ENCODE measurements at regions not wholly inside any gene's neighbourhood (a gene's known extent, or its start where the extent isn't known, plus 50 kb on each side); places are given as distances from the start of the nearest gene placed in this dataset.

GRCh38 chr5:27252911-27253310 lies 214.5 kb upstream of the CDH9 start:
- Histone ChIP-seq H4K8ac (ENCODE audit: low read depth, low read length) (no peak overlapping the region), H3K9me3 (ENCODE audit: insufficient read depth, low read depth, low read length) (no peaks in the 10 kb centered on the region), H3K4me1 (ENCODE audit: control insufficient read depth in 1 of 2, insufficient read depth in 2 of 2, low read length in 2 of 2) (no peaks in the 10 kb centered on the region), H2BK12ac (ENCODE audit: low read length) (no peak overlapping the region), H4K12ac (ENCODE audit: low read depth, low read length) (no peak overlapping the region), H3K23ac (ENCODE audit: low read length) (no peak overlapping the region), H3K27ac (ENCODE audit: low read depth, low read length) (no peak overlapping the region), H3K4ac (ENCODE audit: low read depth, low read length) (no peak overlapping the region), H4K91ac (ENCODE audit: low read depth, low read length) (no peak overlapping the region), H2BK5ac (ENCODE audit: low read depth, low read length, poor library complexity) (no peak overlapping the region), H2AK5ac (ENCODE audit: low read length) (no peak overlapping the region), H3K4me2 (ENCODE audit: low read length) (no peak overlapping the region), H2AFZ (ENCODE audit: insufficient read depth, low read length, poor library complexity) (no peak overlapping the region), H3K18ac (ENCODE audit: low read length) (no peak overlapping the region), H3K14ac (ENCODE audit: low read length) (no peak overlapping the region), H3K4me3 (ENCODE audit: low read depth, low read length) (no peak overlapping the region), H3K36me3 (ENCODE audit: control insufficient read depth in 1 of 2, insufficient read depth in 2 of 2, low read length in 2 of 2) (no peaks in the 10 kb centered on the region), H3K79me1 (ENCODE audit: low read length) (no peaks in the 10 kb centered on the region), H3K9ac (ENCODE audit: low read length) (no peak overlapping the region), H2BK120ac (ENCODE audit: insufficient read depth, low read length, poor library complexity) (no peak overlapping the region), H3K79me2 (ENCODE audit: control insufficient read depth, insufficient read depth, low read length, poor library complexity) (no peaks in the 10 kb centered on the region), H3K27me3 (ENCODE audit: insufficient read depth, low read length) (no peaks in the 10 kb centered on the region)
- no peak for DNase-seq
- no CpG with 5 or more reads among the region's 2 CpGs for WGBS (ENCODE audit: extremely low coverage, insufficient coverage, insufficient read length)

- no peak overlapping the region for H4K8ac ChIP-seq (ENCODE audit: low read depth, low read length)
- no peak overlapping the region for H2BK5ac ChIP-seq (ENCODE audit: low read depth, low read length, poor library complexity)
- no peaks in the 10 kb centered on the region for H3K27me3 ChIP-seq (ENCODE audit: insufficient read depth, low read length)
- no peaks in the 10 kb centered on the region for H3K4me1 ChIP-seq (ENCODE audit: control insufficient read depth in 1 of 2, insufficient read depth in 2 of 2, low read length in 2 of 2)
- H2AFZ ChIP-seq (ENCODE audit: insufficient read depth, low read length, poor library complexity): no peak overlapping the region
- H3K14ac ChIP-seq (ENCODE audit: low read length): no peak overlapping the region
- no peak overlapping the region for H3K23ac ChIP-seq (ENCODE audit: low read length)
- H2BK12ac ChIP-seq (ENCODE audit: low read length): no peak overlapping the region
- no peak overlapping the region for H4K91ac ChIP-seq (ENCODE audit: low read depth, low read length)
- peak overlapping the region; percentile 26 for H3K27ac ChIP-seq (ENCODE audit: low read depth, low read length)
- no peak overlapping the region for H4K12ac ChIP-seq (ENCODE audit: low read depth, low read length)
- H3K9ac ChIP-seq (ENCODE audit: low read length): no peak overlapping the region
- H3K79me2 ChIP-seq (ENCODE audit: control insufficient read depth, insufficient read depth, low read length, poor library complexity): no peaks in the 10 kb centered on the region
- no peak overlapping the region for H3K4me2 ChIP-seq (ENCODE audit: low read length)
- no peak overlapping the region for H2BK120ac ChIP-seq (ENCODE audit: insufficient read depth, low read length, poor library complexity)
- H3K36me3 ChIP-seq (ENCODE audit: control insufficient read depth in 1 of 2, insufficient read depth in 2 of 2, low read length in 2 of 2): no peaks in the 10 kb centered on the region
- no CpG with 5 or more reads among the region's 2 CpGs for WGBS (ENCODE audit: extremely low coverage, insufficient coverage, insufficient read length)
- H3K79me1 ChIP-seq (ENCODE audit: low read length): no peaks in the 10 kb centered on the region
- no peak overlapping the region for H3K4me3 ChIP-seq (ENCODE audit: low read depth, low read length)
- DNase-seq: no peak
- H3K9me3 ChIP-seq (ENCODE audit: insufficient read depth, low read depth, low read length): no peaks in the 10 kb centered on the region
- no peak overlapping the region for H3K18ac ChIP-seq (ENCODE audit: low read length)
- no peak overlapping the region for H3K4ac ChIP-seq (ENCODE audit: low read depth, low read length)
- H2AK5ac ChIP-seq (ENCODE audit: low read length): no peak overlapping the region
Observed at GRCh38 chr5:27242258-27242626, 203.9 kb upstream of the CDH9 start.

GRCh38 chr5:27241564-27242257 lies 203.3 kb upstream of the CDH9 start:
- Histone ChIP-seq H3K9ac (ENCODE audit: low read length) (no peak overlapping the region), H3K27me3 (ENCODE audit: insufficient read depth, low read length) (no peaks in the 10 kb centered on the region), H3K23ac (ENCODE audit: low read length) (no peak overlapping the region), H2BK12ac (ENCODE audit: low read length) (no peak overlapping the region), H3K79me1 (ENCODE audit: low read length) (no peaks in the 10 kb centered on the region), H4K91ac (ENCODE audit: low read depth, low read length) (no peak overlapping the region), H2BK5ac (ENCODE audit: low read depth, low read length, poor library complexity) (no peak overlapping the region), H2BK120ac (ENCODE audit: insufficient read depth, low read length, poor library complexity) (no peak overlapping the region), H3K36me3 (ENCODE audit: control insufficient read depth in 1 of 2, insufficient read depth in 2 of 2, low read length in 2 of 2) (no peaks in the 10 kb centered on the region), H3K27ac (ENCODE audit: low read depth, low read length) (peak overlapping the region; percentile 26), H3K4ac (ENCODE audit: low read depth, low read length) (no peak overlapping the region), H3K14ac (ENCODE audit: low read length) (no peak overlapping the region), H4K12ac (ENCODE audit: low read depth, low read length) (no peak overlapping the region), H3K4me3 (ENCODE audit: low read depth, low read length) (no peak overlapping the region), H3K4me2 (ENCODE audit: low read length) (no peak overlapping the region), H2AK5ac (ENCODE audit: low read length) (no peak overlapping the region), H4K8ac (ENCODE audit: low read depth, low read length) (no peak overlapping the region), H2AFZ (ENCODE audit: insufficient read depth, low read length, poor library complexity) (no peak overlapping the region), H3K4me1 (ENCODE audit: control insufficient read depth in 1 of 2, insufficient read depth in 2 of 2, low read length in 2 of 2) (no peaks in the 10 kb centered on the region), H3K79me2 (ENCODE audit: control insufficient read depth, insufficient read depth, low read length, poor library complexity) (no peaks in the 10 kb centered on the region), H3K18ac (ENCODE audit: low read length) (no peak overlapping the region), H3K9me3 (ENCODE audit: insufficient read depth, low read depth, low read length) (no peaks in the 10 kb centered on the region)
- peak; percentile 41 to 91 for DNase-seq
- WGBS (ENCODE audit: extremely low coverage, insufficient coverage, insufficient read length): no CpG with 5 or more reads among the region's 5 CpGs

GRCh38 chr5:27240791-27241190 lies 202.4 kb upstream of the CDH9 start:
- no peak overlapping the region for H2AK5ac ChIP-seq (ENCODE audit: low read length)
- H3K4me2 ChIP-seq (ENCODE audit: low read length): no peak overlapping the region
- no peak for DNase-seq
- no peaks in the 10 kb centered on the region for H3K79me1 ChIP-seq (ENCODE audit: low read length)
- H3K36me3 ChIP-seq (ENCODE audit: control insufficient read depth in 1 of 2, insufficient read depth in 2 of 2, low read length in 2 of 2): no peaks in the 10 kb centered on the region
- no peaks in the 10 kb centered on the region for H3K4me1 ChIP-seq (ENCODE audit: control insufficient read depth in 1 of 2, insufficient read depth in 2 of 2, low read length in 2 of 2)
- H3K23ac ChIP-seq (ENCODE audit: low read length): no peak overlapping the region
- no peak overlapping the region for H4K8ac ChIP-seq (ENCODE audit: low read depth, low read length)
- no peak overlapping the region for H3K27ac ChIP-seq (ENCODE audit: low read depth, low read length)
- WGBS (ENCODE audit: extremely low coverage, insufficient coverage, insufficient read length): no CpG with 5 or more reads among the region's 2 CpGs
- H3K79me2 ChIP-seq (ENCODE audit: control insufficient read depth, insufficient read depth, low read length, poor library complexity): no peaks in the 10 kb centered on the region
- H3K4me3 ChIP-seq (ENCODE audit: low read depth, low read length): no peak overlapping the region
- H2BK12ac ChIP-seq (ENCODE audit: low read length): no peak overlapping the region
- H2AFZ ChIP-seq (ENCODE audit: insufficient read depth, low read length, poor library complexity): no peak overlapping the region
- H3K14ac ChIP-seq (ENCODE audit: low read length): no peak overlapping the region
- no peaks in the 10 kb centered on the region for H3K9me3 ChIP-seq (ENCODE audit: insufficient read depth, low read depth, low read length)
- H4K91ac ChIP-seq (ENCODE audit: low read depth, low read length): no peak overlapping the region
- H3K27me3 ChIP-seq (ENCODE audit: insufficient read depth, low read length): no peaks in the 10 kb centered on the region
- H3K18ac ChIP-seq (ENCODE audit: low read length): no peak overlapping the region
- no peak overlapping the region for H4K12ac ChIP-seq (ENCODE audit: low read depth, low read length)
- no peak overlapping the region for H2BK5ac ChIP-seq (ENCODE audit: low read depth, low read length, poor library complexity)
- no peak overlapping the region for H2BK120ac ChIP-seq (ENCODE audit: insufficient read depth, low read length, poor library complexity)
- no peak overlapping the region for H3K4ac ChIP-seq (ENCODE audit: low read depth, low read length)
- H3K9ac ChIP-seq (ENCODE audit: low read length): no peak overlapping the region
